ENCODE measurements at regions not wholly inside any gene's neighbourhood (a gene's known extent, or its start where the extent isn't known, plus 50 kb on each side); places are given as distances from the start of the nearest gene placed in this dataset.

DNA sequence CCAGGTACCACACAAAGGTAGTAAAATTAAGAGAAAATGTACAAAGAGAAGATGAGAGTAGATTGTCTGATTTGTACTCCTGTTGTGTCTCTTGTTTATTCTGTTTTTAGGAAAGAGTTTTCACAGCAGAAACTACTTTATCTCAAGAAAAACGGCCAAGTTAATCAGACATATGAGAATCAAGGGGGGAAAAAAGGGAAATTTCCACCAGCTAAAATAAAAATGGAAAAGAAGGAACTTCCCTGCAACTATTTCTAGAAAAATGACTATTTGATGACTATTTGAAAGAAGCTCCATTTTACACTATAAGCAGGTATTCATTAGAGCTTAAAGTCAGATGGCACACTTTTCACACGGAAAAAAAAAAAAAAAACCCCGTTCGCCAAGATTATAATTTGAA lies 56.5 kb downstream of the EPRS1 start:
- Histone ChIP-seq H3K9me3 (no peaks in the 10 kb centered on the region), H3K27me3 (no peaks in the 10 kb centered on the region), H3K36me3 (peaks cover 0 to 50% (median 20%) of the 10 kb centered on the region in 4 donors), H3K27ac (no peak overlapping the region), H3K4me3 (no peak overlapping the region), H3K4me1 (no peaks in the 10 kb centered on the region)
- WGBS, 2 donors: 67 to 95% methylated on average over 4 of the region's 4 CpGs
- ATAC-seq (ENCODE audit: low FRiP score in 2 of 2) (no peak), DNase-seq (no peak)
- no peak for TF ChIP-seq EP300 (IDR thresholded peaks at IDR 0.05)
- no peak for TF ChIP-seq POLR2AphosphoS5 (IDR thresholded peaks at IDR 0.05)
- TF ChIP-seq, protein P1, sequence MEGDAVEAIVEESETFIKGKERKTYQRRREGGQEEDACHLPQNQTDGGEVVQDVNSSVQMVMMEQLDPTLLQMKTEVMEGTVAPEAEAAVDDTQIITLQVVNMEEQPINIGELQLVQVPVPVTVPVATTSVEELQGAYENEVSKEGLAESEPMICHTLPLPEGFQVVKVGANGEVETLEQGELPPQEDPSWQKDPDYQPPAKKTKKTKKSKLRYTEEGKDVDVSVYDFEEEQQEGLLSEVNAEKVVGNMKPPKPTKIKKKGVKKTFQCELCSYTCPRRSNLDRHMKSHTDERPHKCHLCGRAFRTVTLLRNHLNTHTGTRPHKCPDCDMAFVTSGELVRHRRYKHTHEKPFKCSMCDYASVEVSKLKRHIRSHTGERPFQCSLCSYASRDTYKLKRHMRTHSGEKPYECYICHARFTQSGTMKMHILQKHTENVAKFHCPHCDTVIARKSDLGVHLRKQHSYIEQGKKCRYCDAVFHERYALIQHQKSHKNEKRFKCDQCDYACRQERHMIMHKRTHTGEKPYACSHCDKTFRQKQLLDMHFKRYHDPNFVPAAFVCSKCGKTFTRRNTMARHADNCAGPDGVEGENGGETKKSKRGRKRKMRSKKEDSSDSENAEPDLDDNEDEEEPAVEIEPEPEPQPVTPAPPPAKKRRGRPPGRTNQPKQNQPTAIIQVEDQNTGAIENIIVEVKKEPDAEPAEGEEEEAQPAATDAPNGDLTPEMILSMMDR (IDR thresholded peaks at IDR 0.05): no peak
- TF ChIP-seq POLR2A (IDR thresholded peaks at IDR 0.05): no peak

DNA sequence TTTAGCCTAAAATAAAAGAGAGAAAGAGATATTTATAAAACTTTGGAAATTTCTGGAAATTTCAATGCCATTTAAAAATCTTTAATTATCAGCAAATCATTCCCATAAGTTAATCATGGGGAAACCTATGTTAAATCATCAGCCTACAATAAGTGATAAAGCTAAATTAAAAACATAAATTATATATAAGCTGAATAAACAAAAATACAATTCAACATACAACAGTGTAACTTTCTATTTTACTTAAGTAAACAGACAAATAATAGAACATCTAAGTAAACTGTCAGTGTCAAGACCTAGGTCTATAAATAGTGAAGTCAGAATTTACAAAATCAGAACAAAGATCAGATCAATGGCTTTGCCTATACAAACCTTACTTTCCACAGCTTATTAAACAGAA lies 57.5 kb downstream of the EPRS1 start:
- Histone ChIP-seq H3K27me3 (no peaks in the 10 kb centered on the region), H3K9me3 (no peaks in the 10 kb centered on the region), H3K4me3 (no peak overlapping the region), H3K27ac (no peak overlapping the region), H3K4me1 (no peaks in the 10 kb centered on the region), H3K36me3 (peaks cover 0 to 57% (median 21%) of the 10 kb centered on the region in 4 donors)
- ATAC-seq (ENCODE audit: low FRiP score in 2 of 2): no peak
- DNase-seq: no peak
- TF ChIP-seq POLR2A (IDR thresholded peaks at IDR 0.05): no peak
- no peak for TF ChIP-seq POLR2AphosphoS5 (IDR thresholded peaks at IDR 0.05)
- TF ChIP-seq, protein P1 (IDR thresholded peaks at IDR 0.05): no peak
- TF ChIP-seq EP300 (IDR thresholded peaks at IDR 0.05): no peak

DNA sequence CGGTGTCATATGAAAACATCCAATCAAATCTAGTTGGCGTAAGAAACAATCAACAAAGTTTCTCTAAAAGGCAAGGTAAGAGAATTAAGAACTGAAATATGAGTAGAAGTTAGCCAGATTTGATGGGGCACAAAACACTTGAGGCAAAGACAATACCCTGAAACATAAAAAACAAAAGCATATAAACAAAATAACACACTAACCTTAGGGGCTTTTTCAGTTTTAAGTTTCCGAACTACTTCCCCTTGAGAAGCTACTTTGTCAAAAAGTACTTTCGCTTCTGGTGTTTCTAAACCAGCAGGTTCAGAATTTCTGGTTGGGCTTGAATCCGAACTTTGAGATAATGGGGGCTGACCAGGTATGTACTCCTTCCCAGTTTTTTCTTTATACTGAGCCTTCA lies 57.9 kb downstream of the EPRS1 start:
- no peaks in the 10 kb centered on the region for H3K4me1 ChIP-seq
- no peaks in the 10 kb centered on the region for H3K27me3 ChIP-seq
- no peak overlapping the region for H3K27ac ChIP-seq
- no peak for DNase-seq
- no peak for ATAC-seq (ENCODE audit: low FRiP score in 2 of 2)
- TF ChIP-seq, protein P1 (IDR thresholded peaks at IDR 0.05): no peak
- no peak for TF ChIP-seq POLR2A (IDR thresholded peaks at IDR 0.05)
- TF ChIP-seq POLR2AphosphoS5 (IDR thresholded peaks at IDR 0.05): no peak
- no peak for TF ChIP-seq EP300 (IDR thresholded peaks at IDR 0.05)
- H3K9me3 ChIP-seq: no peaks in the 10 kb centered on the region
- WGBS, 2 donors: 87 to 89% methylated on average over 5 of the region's 5 CpGs
- H3K36me3 ChIP-seq: peaks cover 0 to 60% (median 25%) of the 10 kb centered on the region in 4 donors
- no peak overlapping the region for H3K4me3 ChIP-seq

DNA sequence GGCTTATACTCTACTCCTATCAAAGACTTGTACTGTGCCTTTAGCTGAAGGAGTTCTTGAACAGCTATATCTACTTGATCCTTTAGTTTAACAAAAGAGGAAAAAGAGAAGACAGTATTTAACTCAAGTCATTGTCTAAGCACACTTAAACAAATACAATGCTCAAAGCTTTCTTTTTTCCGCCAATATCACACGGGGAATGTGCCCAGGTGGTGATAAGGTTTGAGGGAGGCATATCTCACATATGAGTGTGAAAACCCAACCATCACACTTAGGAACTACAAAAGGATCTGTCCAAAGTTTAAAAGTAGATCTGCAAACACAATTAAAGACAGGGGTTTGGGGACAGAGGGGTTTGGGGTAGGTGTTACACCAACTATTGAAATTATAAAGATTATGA lies 59.0 kb upstream of the SLC30A10 start:
- TF ChIP-seq, protein P1 (IDR thresholded peaks at IDR 0.05): no peak
- TF ChIP-seq POLR2A (IDR thresholded peaks at IDR 0.05): no peak
- no peak for TF ChIP-seq POLR2AphosphoS5 (IDR thresholded peaks at IDR 0.05)
- TF ChIP-seq EP300 (IDR thresholded peaks at IDR 0.05): no peak
- H3K36me3 ChIP-seq: peaks cover 4 to 61% (median 32%) of the 10 kb centered on the region in 4 donors
- ATAC-seq (ENCODE audit: low FRiP score in 2 of 2) (no peak), DNase-seq (no peak)
- no peaks in the 10 kb centered on the region for H3K27me3 ChIP-seq
- H3K27ac ChIP-seq: no peak overlapping the region
- no peaks in the 10 kb centered on the region for H3K9me3 ChIP-seq
- no peaks in the 10 kb centered on the region for H3K4me1 ChIP-seq
- 96 to 100% methylated on average over 2 of the region's 2 CpGs for WGBS, 2 donors
- no peak overlapping the region for H3K4me3 ChIP-seq

- 90 to 95% methylated on average over 3 of the region's 3 CpGs for WGBS, 2 donors
- Histone ChIP-seq H3K36me3 (peaks cover 7 to 82% (median 45%) of the 10 kb centered on the region in 4 donors), H3K4me1 (no peaks in the 10 kb centered on the region), H3K4me3 (no peak overlapping the region), H3K9me3 (no peaks in the 10 kb centered on the region), H3K27me3 (no peaks in the 10 kb centered on the region), H3K27ac (no peak overlapping the region)
- TF ChIP-seq POLR2AphosphoS5 (IDR thresholded peaks at IDR 0.05) (no peak), EP300 (IDR thresholded peaks at IDR 0.05) (no peak), POLR2A (IDR thresholded peaks at IDR 0.05) (no peak)
- TF ChIP-seq, protein P1 (IDR thresholded peaks at IDR 0.05): no peak
- DNase-seq (no peak), ATAC-seq (ENCODE audit: low FRiP score in 2 of 2) (no peak)
Observed at GRCh38 chr1:219985169-219985568, 56.8 kb upstream of the SLC30A10 start.
